Activated naive CD8-positive, alpha-beta T cell treated with anti-CD3 and anti-CD28 coated beads, Interleukin-2, amount 10 ng/mL, durations not matched to agents 7 days and 5 days (primary cell): ENCODE measurements at regions not wholly inside any gene's neighbourhood (a gene's known extent, or its start where the extent isn't known, plus 50 kb on each side); places are given as distances from the start of the nearest gene placed in this dataset.

Source experiments
- ATAC-seq: fragments of 150-1000 bp; cut with Tn5 transposase; one replicate; pipeline ENCODE4 v1.10.0; 2021; ENCODE audit warnings: low read depth, moderate library complexity
- POLR2A ChIA-PET: fragments of 350-600 bp; sonication (Branson Sonifier 250); formaldehyde crosslinking; loops from one replicate; lab custom pipeline; 2021; ENCODE audit warnings: antibody characterized with exemption; lab: Charles Lee
- DNase-seq: peaks from one replicate; pipeline ENCODE4 v3.0.0; 2021
- H3K27ac Mint-ChIP-seq: one replicate; pipeline ENCODE4 v1.8.0; 2022; ENCODE audit warnings: mild to moderate bottlenecking, mixed read lengths
- H3K27me3 Mint-ChIP-seq: one replicate; pipeline ENCODE4 v1.8.0; 2022; ENCODE audit warnings: mild to moderate bottlenecking, moderate library complexity, mixed read lengths
- H3K36me3 Mint-ChIP-seq: one replicate; pipeline ENCODE4 v1.8.0; 2021; ENCODE audit warnings: mild to moderate bottlenecking, mixed read lengths
- H3K4me1 Mint-ChIP-seq: one replicate; pipeline ENCODE4 v1.8.0; 2021; ENCODE audit warnings: mixed read lengths
- H3K4me3 Mint-ChIP-seq: one replicate; pipeline ENCODE4 v1.8.0; 2022; ENCODE audit warnings: mild to moderate bottlenecking, moderate library complexity, mixed read lengths
- H3K9me3 Mint-ChIP-seq: one replicate; pipeline ENCODE4 v1.8.0; 2021; ENCODE audit warnings: mixed read lengths

DNA sequence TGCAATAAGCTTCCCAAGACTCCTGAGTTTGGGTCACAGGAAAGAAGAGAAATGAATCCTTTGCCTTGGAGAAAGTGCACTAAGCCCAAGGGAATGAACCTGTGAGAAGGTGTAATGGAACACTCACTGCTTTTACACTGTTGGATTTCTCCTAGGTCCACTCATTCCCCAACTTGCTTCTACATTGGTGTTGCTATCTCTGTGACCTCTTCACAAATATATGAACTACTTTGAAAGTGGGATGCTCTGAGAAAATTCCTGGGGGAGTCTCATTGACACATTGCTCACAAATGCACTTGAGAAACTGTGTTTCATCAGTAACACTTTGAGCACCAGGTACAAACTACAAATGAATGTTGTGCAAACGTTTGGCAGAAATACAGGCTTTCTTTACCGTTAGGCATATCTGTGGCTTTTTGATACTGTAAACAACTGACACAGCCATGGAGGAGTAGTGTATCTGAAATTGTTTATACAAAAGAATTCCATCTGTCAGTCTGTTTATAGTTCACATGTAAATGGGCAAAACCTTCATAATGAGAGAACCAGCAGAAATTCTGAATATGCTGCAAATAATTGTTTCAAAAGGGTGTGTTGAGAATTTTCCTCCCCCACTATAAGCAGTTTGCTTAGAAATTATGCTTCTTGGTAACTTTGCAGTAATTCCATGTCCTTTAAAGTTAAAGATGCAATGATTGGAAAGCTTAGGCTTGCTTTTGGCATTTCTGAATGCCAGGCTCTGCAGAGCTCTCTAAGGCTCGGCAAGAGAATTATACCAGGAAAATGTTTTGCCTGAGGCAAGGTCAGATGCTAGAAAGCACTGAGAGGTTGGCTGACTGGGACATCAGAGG is 348.5 kb upstream of the DDHD1 start:
- DNase-seq (no peak), ATAC-seq (no peak)
- POLR2A ChIA-PET, result no interaction called here
- Mint-ChIP-seq H3K27me3 (peaks cover 4% of the 10 kb centered on the region), H3K4me1 (no peaks in the 10 kb centered on the region), H3K36me3 (no peaks in the 10 kb centered on the region), H3K9me3 (peaks cover 16% of the 10 kb centered on the region), H3K4me3 (no peak overlapping the region), H3K27ac (no peak overlapping the region)

DNA sequence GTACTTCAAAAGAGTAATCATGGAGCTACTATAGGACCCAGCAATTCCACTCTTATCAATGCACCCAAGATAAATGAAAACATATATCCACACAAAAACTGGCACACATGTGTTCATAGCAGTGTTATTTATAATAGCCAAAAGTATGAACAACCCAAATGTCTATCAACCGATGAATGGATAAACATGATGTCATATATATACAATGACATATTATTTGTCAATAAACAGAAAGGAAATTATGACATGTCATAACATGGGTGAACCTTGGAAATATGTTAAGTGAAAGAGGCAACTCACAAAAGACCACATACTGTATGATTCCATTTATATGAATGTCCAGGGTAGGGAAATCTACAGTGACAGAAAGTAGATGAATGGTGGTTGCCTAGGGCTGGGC is 347.1 kb upstream of the DDHD1 start:
- ATAC-seq (no peak), DNase-seq (no peak)
- POLR2A ChIA-PET, result no interaction called here
- H3K9me3 Mint-ChIP-seq, result peaks cover 14% of the 10 kb centered on the region
- no peaks in the 10 kb centered on the region for H3K4me1 Mint-ChIP-seq
- peaks cover 4% of the 10 kb centered on the region for H3K27me3 Mint-ChIP-seq
- H3K36me3 Mint-ChIP-seq, result no peaks in the 10 kb centered on the region
- H3K27ac Mint-ChIP-seq, result no peak overlapping the region
- no peak overlapping the region for H3K4me3 Mint-ChIP-seq

DNA sequence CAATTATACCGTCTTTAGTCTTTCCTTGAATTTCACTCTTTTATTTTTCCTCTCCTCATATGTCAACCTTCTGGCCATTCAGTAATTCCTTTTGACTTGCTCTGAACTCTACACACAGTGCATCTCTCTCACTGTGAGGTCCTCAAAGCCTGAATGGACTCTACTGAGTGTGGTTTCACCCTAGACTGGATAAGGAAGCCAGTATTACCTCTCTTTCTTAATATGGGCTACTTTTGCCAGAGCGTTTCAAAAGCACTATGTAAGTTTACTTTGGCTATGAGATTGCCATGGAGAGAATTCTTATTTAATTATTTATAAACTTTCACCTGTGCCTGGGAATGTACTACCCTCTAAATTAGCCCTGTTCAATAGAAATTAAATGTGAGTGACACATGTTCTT is 343.5 kb upstream of the DDHD1 start:
- H3K9me3 Mint-ChIP-seq, result no peaks in the 10 kb centered on the region
- no peaks in the 10 kb centered on the region for H3K4me1 Mint-ChIP-seq
- H3K4me3 Mint-ChIP-seq, result no peak overlapping the region
- POLR2A ChIA-PET, result no interaction called here
- no peaks in the 10 kb centered on the region for H3K36me3 Mint-ChIP-seq
- ATAC-seq, result no peak
- peaks cover 6% of the 10 kb centered on the region for H3K27me3 Mint-ChIP-seq
- no peak overlapping the region for H3K27ac Mint-ChIP-seq
- no peak for DNase-seq

DNA sequence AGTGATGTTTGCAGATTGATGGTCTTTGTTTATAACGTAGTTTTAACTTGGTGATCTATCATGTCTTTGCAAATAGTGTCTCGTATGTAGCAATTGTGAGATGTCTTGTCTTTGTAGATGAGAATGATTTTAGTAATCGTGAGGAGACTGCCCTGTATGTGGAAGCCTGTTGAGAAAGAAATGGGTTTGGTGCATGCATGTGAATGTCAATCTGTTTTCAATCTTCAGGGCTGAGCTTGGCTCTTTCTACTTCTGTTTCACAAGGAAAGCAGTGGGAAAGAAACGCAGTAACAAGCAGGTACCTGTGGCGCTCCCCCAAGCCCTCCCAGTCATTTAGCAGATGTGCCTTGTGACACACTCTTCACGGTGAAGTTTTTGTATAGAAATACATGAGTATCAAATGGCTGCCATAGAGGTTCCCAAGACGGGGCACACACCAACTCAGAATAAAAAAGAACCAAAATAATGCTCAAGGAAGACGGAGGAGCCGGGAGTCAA is 342.8 kb upstream of the DDHD1 start:
- no peak for ATAC-seq
- Mint-ChIP-seq H3K9me3 (no peaks in the 10 kb centered on the region), H3K27ac (no peak overlapping the region), H3K4me1 (no peaks in the 10 kb centered on the region), H3K27me3 (peaks cover 6% of the 10 kb centered on the region), H3K4me3 (no peak overlapping the region), H3K36me3 (no peaks in the 10 kb centered on the region)
- POLR2A ChIA-PET, result no interaction called here
- DNase-seq, result no peak

DNA sequence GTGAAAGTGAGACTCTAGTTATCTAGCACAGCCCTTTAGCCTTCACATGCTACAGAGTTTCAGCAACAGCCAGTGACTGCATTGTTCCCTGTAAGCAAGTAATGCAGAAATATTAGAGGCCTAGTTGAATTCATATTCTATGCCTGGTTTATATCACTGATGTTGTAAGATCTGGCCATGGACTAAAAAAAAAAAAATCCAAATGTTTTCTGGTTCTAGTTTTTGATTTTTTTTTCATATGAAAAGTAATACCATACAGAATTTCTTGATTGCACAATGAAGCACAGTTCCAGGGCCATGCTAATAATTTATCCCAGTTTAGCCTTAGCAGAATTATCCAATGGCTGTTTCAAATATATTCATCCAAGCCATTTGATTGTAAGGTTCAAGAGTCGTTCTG is 341.5 kb upstream of the DDHD1 start:
- H3K27ac Mint-ChIP-seq, result no peak overlapping the region
- ATAC-seq, result no peak

DNA sequence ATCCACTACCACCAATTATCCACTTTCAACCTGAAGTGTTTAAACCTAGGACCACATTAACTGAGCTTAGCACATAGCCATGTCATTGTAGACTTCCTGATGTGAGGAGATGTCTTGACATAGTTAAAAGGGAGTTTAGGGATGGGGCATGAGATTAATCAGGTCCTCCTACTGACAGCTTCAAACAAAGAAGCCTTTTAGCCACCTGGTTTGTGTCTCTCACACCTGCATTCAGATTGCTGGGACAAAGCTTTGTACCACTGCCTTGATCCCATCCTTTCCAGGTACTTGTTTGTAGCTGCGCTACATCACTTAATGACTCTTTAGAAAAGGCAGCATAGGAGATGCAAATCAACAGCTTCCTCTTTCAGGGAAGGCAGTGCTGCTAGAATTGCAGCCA is 340.7 kb upstream of the DDHD1 start:
- no peaks in the 10 kb centered on the region for H3K4me1 Mint-ChIP-seq
- H3K27ac Mint-ChIP-seq, result no peak overlapping the region
- DNase-seq (no peak), ATAC-seq (no peak)
- no peaks in the 10 kb centered on the region for H3K36me3 Mint-ChIP-seq
- no peaks in the 10 kb centered on the region for H3K9me3 Mint-ChIP-seq
- POLR2A ChIA-PET, result no interaction called here
- no peak overlapping the region for H3K4me3 Mint-ChIP-seq
- H3K27me3 Mint-ChIP-seq, result peaks cover 5% of the 10 kb centered on the region

More for the DNA sequence above, 341.5 kb upstream of the DDHD1 start:
- H3K9me3 Mint-ChIP-seq, result no peaks in the 10 kb centered on the region
- POLR2A ChIA-PET, result no interaction called here
- no peaks in the 10 kb centered on the region for H3K4me1 Mint-ChIP-seq
- no peak for DNase-seq
- H3K27me3 Mint-ChIP-seq, result peaks cover 6% of the 10 kb centered on the region
- H3K4me3 Mint-ChIP-seq, result no peak overlapping the region
- H3K36me3 Mint-ChIP-seq, result no peaks in the 10 kb centered on the region

DNA sequence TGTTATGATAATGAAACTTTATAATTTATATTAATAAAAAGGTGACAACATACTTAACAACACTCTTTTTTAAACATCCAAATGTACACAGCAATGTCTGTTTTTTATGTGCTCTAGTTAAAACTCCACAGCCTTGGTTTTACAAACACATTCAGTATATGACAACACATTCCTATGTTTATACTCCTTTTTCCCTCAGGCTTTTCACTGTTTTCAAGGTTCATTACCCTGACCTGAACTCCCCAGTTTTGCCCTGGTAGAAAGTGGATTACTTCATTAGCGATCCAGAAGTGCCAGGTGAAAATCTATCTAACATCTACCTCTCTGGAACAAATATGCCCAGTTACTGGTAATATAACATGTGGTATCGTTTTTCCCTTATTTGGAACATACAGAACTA is 340.2 kb upstream of the DDHD1 start:
- POLR2A ChIA-PET, result no interaction called here
- no peak overlapping the region for H3K4me3 Mint-ChIP-seq
- ATAC-seq (no peak), DNase-seq (no peak)
- peaks cover 2% of the 10 kb centered on the region for H3K27me3 Mint-ChIP-seq
- H3K27ac Mint-ChIP-seq, result no peak overlapping the region
- H3K36me3 Mint-ChIP-seq, result no peaks in the 10 kb centered on the region
- H3K9me3 Mint-ChIP-seq, result no peaks in the 10 kb centered on the region
- no peaks in the 10 kb centered on the region for H3K4me1 Mint-ChIP-seq

DNA sequence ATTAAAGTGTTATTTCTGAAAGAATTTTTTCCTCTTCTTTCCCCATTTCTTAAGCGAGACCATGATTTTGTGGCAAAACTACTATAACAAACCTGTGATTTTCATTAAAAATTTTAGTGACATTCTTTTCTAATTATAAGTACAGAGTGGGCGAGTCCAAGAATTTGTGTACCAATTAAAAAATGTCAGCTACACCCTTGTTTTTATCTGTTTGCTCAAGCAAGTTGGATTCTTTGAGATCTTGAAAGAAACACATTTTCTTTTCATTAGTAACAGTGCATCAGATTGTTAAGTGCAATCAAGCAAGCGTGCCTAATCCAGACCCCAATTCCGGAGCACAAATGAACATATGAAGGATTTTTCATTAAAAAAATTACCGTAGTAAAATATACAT is 338.8 kb upstream of the DDHD1 start:
- ATAC-seq (no peak), DNase-seq (no peak)
- H3K4me3 Mint-ChIP-seq, result no peak overlapping the region
- no peaks in the 10 kb centered on the region for H3K9me3 Mint-ChIP-seq
- H3K36me3 Mint-ChIP-seq, result no peaks in the 10 kb centered on the region
- H3K27ac Mint-ChIP-seq, result no peak overlapping the region
- H3K4me1 Mint-ChIP-seq, result no peaks in the 10 kb centered on the region
- H3K27me3 Mint-ChIP-seq, result peaks cover 5% of the 10 kb centered on the region
- POLR2A ChIA-PET, result no interaction called here

DNA sequence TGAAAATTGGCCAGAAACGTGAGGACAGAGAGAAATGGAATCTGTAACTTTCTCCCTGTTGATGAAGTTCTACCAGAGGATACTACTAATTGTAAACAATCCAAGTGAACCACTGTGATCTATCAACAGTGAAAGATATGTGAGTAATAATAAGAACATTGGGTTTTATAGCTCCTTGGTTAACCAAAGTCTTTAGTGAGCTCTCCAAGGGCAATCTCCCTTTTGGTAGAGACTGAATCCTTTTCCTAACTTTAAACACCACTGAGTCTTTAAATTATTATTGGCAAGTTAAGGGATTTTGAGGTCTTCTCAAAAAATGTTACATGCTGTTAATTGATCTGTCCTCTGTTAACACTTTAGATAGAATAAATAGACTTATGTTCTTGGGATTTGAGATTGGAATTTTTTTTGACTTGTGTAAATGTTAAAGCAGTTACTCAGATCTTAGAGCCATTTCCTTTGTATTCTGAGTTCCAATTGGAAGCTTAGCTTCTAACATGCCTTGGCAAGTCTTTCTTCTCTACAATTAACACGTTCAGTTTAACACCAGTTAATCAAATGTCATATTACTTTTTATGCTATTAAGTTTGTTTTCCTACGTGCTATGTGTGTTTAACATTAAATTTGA is 338.2 kb upstream of the DDHD1 start:
- DNase-seq (no peak), ATAC-seq (no peak)
- POLR2A ChIA-PET, result no interaction called here
- Mint-ChIP-seq H3K27ac (no peak overlapping the region), H3K36me3 (no peaks in the 10 kb centered on the region), H3K4me3 (no peak overlapping the region), H3K4me1 (no peaks in the 10 kb centered on the region), H3K27me3 (peaks cover 5% of the 10 kb centered on the region), H3K9me3 (no peaks in the 10 kb centered on the region)

DNA sequence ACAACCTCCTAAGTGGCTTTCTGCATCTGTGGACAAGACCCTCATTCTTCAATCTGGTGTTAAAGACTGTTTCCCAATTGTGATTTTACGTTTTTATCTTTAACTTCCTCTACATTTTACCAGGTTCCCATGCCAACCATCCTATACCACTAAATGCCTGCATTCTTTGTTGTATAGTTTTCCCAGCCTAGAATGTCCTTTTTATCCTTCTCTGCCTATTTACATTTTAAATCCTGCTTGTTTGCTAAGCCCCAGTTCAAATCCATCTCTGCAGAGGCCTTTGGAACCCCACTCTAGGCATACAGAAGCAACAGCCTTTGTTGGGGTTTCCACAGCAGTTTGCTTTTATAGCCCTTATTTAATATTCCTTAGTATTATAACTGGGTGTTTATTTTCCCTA is 325.1 kb upstream of the DDHD1 start:
- POLR2A ChIA-PET, result no interaction called here
- no peaks in the 10 kb centered on the region for H3K4me1 Mint-ChIP-seq
- ATAC-seq (no peak), DNase-seq (no peak)
- H3K4me3 Mint-ChIP-seq, result no peak overlapping the region
- H3K36me3 Mint-ChIP-seq, result no peaks in the 10 kb centered on the region
- H3K9me3 Mint-ChIP-seq, result peaks cover 9% of the 10 kb centered on the region
- no peak overlapping the region for H3K27ac Mint-ChIP-seq
- peaks cover 2% of the 10 kb centered on the region for H3K27me3 Mint-ChIP-seq

DNA sequence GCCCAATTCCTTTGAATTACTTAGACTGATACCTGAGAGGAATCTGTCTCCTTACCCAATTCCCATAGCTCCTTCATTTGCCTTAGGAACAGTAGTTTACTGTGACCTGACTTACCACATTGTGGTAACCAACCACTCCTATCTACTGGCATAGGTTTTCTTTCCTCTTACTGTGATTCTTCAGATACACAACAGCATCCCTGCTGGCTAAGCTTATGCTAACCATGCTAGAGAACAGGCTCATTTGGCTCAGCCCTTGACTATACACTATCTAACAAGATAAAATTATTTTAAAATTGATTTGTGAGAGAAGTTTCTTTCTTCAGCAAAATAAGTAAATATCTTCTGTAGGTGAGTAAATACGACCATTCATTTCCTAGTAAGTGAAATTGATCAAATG is 320.4 kb upstream of the DDHD1 start:
- no peaks in the 10 kb centered on the region for H3K36me3 Mint-ChIP-seq
- no peak overlapping the region for H3K4me3 Mint-ChIP-seq
- no peaks in the 10 kb centered on the region for H3K4me1 Mint-ChIP-seq
- DNase-seq (no peak), ATAC-seq (no peak)
- H3K27me3 Mint-ChIP-seq, result no peaks in the 10 kb centered on the region
- POLR2A ChIA-PET, result no interaction called here
- H3K27ac Mint-ChIP-seq, result no peak overlapping the region
- no peaks in the 10 kb centered on the region for H3K9me3 Mint-ChIP-seq

DNA sequence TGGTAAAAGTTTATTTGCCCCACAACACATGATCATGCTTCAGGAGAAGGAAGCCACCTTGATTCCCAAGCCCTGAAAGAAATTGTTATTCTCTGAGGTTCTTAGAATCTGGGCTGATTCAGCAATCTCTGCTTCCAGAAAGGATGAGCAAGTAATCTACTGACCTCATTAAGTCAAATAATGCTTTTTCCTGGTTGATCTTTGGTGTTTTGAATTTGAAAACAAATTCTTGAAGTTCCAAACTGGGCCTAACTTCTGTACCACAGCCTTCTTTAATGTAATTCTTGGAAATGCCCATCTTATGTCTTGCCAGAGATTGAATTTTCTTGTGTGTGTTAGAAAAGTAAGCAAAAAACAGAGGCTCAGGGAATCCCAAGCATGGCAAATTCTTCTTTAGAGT is 319.2 kb upstream of the DDHD1 start:
- no peak for ATAC-seq
- Mint-ChIP-seq H3K27me3 (no peaks in the 10 kb centered on the region), H3K27ac (no peak overlapping the region), H3K36me3 (no peaks in the 10 kb centered on the region), H3K4me3 (no peak overlapping the region), H3K4me1 (no peaks in the 10 kb centered on the region), H3K9me3 (no peaks in the 10 kb centered on the region)
- POLR2A ChIA-PET, result no interaction called here
- no peak for DNase-seq

DNA sequence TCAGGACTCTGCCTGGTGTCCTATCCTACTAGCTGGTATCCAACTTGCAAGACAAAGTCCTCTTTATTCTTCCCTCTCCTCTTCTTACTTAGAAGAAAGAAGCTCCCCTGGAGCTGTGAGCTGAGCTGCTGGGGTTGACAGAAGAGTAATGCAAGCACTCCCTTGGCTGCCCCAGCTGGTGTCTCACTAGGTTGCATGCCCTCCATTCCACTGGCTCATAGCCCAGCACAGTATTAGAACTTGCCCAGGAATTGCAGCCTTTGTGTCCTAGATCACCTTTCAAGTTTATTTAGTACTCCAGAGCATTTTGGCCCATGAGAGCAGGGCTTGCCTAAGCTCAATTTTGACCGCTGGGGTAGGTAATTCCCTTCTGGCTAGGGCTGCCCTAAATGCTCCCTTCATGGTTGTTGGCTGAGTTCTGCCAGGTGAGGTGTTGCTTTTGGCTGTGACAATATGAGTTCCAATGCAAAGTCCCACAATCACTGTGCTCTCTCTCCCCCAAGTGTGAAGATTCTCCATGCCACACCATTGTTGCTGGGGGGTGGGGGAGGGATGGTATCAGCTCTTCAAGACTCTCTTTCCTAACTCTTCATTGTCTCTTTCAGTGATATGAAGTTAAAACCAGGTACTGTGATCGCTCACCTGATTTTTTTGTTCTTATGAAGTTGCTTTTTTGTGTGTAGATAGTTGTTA is 317.4 kb upstream of the DDHD1 start:
- Mint-ChIP-seq H3K27ac (no peak overlapping the region), H3K36me3 (no peaks in the 10 kb centered on the region), H3K4me1 (no peaks in the 10 kb centered on the region), H3K9me3 (no peaks in the 10 kb centered on the region), H3K4me3 (no peak overlapping the region), H3K27me3 (no peaks in the 10 kb centered on the region)
- ATAC-seq (no peak), DNase-seq (no peak)
- POLR2A ChIA-PET, result no interaction called here

DNA sequence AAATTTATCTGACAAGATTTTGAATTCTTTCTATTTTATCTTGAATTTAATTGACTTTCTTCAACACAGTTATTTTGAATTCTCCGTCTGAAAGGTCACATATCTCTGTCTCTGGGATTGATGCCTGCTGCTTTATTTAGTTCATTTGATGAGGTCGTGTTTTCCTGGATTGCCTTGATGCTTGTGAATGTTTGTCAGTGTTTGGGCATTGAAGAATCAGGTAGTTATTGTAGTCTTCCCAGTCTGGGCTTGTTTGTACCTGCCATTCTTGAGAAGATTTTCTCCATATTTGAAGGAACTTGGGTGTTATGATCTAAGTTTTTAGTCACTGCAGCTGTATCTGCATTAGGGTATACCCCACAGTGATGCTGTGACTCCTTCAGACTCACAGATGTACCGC is 315.8 kb upstream of the DDHD1 start:
- POLR2A ChIA-PET, result no interaction called here
- Mint-ChIP-seq H3K4me1 (no peaks in the 10 kb centered on the region), H3K4me3 (no peak overlapping the region), H3K36me3 (no peaks in the 10 kb centered on the region), H3K27me3 (peaks cover 2% of the 10 kb centered on the region), H3K9me3 (peaks cover 2% of the 10 kb centered on the region), H3K27ac (no peak overlapping the region)
- ATAC-seq (no peak), DNase-seq (no peak)
